Activated CD4-positive, alpha-beta T cell treated with anti-CD3 and anti-CD28 coated beads, Interleukin-2, Interleukin-6, amounts not matched to agents 100 ng/mL and 50 ng/mL, durations not matched to agents 16 hours and 8 hours (primary cell): ENCODE measurements at regions not wholly inside any gene's neighbourhood (a gene's known extent, or its start where the extent isn't known, plus 50 kb on each side); places are given as distances from the start of the nearest gene placed in this dataset.
"Not testable (repeated sequence)": the region's sequence is repeated elsewhere in the genome, so short reads cannot be mapped to it uniquely, and the experiment has no call there.

Experiments
- DNase-seq: peaks from one replicate; pipeline ENCODE4 v3.0.0-alpha.2; 2020

DNA sequence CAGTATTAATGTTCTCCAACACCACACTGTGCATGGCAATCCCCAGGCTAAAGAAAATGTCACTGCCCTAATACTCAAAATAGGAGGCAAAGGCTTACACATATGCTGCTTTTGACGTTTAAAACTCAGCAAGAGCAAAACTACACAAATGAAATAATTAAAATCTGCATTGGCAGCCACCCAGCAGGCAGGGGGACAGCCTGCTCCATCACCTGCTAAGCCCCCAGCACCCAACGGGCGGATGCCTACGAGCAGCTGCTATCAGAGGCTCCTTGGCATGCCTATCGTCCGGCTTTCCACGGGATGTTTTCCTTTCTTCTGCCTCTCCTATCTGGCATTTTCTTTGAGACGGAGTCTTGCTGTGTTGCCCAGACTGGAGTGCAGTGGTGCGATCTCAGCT, 337.5 kb downstream of the SOX9 start:
- no peak for DNase-seq

DNA sequence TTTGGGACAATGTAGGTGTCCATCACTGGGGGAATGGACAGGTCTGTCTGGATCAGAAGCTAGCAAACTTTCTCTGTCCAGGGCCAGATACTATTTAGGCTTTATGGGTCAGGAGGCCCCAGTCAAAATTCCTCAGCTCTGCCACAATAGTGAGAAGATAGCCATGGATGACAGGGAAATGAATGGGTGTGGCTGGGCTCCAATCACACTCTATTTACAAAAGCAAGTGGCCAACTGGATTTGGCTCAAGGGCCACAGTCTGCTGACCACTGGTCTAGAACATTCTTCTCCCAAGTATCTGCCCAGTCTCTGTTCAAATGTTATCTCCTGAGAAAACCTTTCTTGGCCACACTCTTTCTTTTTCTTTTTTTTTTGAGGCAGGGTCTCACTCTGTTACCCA, 339.9 kb downstream of the SOX9 start:
- DNase-seq = no peak

DNA sequence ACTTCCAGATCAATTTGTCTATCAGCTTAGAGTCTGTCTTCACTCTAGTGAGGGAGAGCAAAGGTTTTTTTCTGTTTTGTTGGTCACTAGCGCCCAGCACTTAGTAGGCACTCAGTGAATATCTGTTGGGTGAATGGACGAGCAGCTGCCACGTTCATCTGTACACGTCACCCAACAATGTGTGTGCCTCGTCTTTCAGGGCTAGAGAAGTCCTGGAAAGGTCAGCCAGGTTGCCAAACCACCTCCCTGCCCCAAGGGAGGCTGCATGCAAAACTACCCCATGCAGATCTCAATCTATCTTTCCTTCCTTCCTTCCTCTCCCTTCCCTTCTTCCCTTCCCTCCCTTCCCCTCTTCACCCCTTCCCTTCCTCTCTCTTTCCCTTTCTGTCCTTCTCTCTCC, 340.9 kb downstream of the SOX9 start:
- DNase-seq = no peak

DNA sequence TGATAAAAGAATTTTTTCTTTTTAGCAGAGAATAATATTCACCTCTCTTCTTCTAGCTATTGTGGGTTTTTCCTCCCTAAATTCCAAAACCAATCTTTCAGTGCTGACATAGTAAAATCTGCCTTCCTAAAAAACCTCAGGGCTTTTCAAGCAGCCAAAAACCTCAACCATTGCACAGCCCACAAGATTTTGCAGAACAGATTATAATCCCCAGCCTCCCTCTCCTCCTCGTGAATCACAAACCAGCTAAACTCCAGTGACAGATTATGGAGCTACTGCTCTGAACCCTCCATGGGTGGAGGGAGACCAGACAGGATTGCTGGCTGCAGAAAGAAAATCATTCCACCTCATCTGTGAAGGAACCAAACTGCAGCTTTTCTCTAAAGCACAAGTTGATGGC, 341.6 kb downstream of the SOX9 start:
- no peak for DNase-seq

DNA sequence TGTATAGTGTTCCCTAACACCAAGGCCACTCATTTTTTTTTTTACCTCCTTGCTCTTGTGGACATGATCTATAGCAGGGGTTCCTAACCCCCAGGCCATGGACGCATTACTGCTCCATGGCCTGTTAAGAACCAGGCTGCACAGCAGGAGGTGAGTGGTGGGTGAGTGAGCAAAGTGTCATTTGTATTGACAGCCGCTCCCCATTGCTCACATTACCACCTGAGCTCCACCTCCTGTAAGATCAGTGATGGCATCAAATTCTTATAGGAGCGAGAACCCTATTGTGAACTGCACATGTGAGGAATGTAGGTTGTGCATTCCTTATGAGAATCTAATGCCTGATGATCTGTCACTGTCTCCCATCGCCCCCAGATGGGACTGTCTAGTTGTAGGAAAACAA, 342.0 kb downstream of the SOX9 start:
- no peak for DNase-seq

DNA sequence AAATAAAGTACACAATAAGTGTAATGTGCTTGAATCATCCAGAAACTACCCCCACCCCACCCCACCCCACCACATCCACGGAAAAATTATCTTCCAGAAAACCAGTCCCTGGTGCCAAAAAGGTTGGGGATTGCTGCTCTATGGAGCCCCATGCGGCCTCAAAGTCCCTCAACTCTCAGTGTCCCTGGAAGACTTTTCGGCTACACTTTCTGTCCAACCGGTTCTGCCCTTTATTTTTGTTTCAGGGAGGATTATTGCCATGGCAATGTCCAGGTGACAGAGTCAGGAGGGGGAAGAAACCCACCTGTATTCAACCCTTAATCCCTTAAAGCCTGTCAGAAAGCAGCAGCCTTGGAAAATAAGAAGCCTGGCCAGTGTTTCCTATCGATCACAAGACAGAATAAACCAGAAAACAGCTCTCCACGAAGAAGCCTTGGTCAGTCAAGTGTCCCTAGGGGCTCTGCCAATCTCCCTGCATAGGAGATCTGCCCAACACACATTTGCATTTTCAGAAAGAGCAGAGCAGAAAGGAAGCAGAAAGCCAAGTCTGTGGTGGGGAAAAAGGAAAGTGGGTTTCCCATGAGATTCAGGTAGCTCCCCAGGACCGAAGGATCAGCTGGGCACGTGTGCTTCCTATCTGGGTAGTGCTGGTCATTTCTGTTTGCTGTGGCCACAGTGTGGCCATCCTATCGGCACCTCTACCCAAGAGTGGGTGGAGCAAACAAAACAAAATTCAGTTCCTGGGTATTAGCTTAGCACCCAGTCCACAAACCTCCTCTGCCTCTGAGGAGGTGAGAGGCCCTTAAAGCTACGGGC, 342.7 kb downstream of the SOX9 start:
- DNase-seq = no peak

DNA sequence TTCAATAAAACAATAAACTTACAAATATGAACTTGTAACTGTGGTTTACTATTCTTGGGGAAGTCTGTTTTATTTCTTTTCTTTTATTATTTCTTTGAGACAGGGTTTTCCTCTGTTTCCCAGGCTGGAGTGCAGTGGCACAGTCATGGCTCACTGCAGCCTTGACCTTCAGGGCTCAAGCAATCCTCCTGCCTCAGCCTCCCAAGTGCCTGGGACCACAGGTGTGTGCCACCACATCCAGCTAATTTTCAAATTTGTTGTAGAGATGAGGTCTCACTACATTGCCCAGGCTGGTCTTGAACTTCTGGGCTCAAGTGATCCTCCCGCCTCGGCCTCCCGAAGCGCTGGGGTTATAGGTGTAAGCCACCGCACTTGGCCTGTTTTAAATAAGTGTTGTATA, 343.4 kb downstream of the SOX9 start:
- not testable (repeated sequence) for DNase-seq

DNA sequence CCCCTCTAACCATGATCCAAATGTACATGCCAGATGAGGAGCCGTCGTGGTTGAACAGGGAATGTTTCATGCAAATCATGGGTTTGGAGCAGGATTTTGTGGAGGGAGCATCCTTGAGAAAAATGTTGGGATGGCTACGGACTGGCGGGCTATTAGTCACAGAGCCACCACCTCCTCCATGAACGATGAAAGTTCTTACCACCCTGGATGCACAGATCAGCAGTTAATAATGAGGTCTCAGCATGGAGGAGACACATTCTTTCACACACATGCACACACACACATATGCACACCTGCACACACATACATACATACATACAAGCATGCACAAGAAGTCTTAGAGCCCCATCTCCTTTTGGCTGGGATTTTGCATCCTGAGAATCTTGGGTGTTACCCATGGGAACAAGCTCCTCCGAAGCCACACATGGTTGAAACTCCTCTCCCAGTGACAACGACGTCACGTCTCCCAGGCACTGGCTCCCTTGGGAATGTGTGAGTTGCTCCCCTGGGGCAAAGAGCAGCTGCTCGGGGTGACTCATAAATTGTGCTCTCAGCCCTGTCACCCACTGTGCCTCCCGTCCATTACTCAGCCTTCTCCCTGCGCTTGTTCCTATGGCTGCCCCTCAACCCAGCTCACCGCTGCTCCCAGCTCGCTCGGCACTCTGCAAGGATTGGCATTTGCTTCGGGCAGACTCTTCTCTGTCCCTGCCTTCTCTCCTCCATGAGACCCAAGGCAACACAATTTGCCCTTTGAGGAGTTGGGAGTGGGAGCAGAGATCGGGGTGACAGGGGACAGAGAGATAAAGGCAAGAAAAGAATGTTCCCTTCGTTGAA, 344.6 kb downstream of the SOX9 start:
- no peak for DNase-seq

DNA sequence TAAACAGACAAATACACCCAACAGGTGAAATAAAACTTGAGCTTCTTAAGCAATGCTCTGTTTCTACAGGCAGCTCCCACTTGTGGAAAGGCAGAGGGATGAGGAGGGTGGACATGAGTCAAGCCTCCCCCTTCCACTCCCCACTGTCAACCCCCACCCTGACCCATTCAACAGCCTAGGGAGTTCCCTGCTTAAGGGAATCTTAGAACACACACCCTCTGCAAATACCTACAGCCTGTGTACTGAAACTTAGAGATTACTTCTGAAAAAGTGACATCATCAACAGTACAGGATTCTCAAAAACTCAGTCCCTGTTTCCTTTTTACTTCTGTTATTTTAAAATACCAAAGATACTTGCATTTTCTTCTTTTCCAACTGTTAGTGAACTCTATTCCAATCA, 345.4 kb downstream of the SOX9 start:
- DNase-seq = no peak

DNA sequence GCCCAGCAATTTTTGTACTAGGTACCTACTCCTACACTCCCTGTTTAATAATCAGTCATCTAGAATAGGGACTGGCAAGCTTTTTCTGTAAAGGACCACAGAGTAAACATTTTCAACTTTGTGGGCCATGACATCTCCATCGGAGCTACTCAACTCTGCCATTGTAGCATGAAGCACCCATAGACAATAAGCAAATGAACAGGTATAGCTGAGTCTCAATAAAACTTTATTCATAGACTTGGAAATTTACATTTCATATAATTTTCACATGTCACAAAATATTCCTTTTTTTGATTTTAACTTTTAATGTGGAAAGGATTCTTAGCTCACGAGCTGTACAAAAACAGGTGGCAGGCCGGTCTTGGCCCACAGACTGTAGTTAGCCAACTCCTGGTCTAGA, 345.8 kb downstream of the SOX9 start:
- no peak for DNase-seq

DNA sequence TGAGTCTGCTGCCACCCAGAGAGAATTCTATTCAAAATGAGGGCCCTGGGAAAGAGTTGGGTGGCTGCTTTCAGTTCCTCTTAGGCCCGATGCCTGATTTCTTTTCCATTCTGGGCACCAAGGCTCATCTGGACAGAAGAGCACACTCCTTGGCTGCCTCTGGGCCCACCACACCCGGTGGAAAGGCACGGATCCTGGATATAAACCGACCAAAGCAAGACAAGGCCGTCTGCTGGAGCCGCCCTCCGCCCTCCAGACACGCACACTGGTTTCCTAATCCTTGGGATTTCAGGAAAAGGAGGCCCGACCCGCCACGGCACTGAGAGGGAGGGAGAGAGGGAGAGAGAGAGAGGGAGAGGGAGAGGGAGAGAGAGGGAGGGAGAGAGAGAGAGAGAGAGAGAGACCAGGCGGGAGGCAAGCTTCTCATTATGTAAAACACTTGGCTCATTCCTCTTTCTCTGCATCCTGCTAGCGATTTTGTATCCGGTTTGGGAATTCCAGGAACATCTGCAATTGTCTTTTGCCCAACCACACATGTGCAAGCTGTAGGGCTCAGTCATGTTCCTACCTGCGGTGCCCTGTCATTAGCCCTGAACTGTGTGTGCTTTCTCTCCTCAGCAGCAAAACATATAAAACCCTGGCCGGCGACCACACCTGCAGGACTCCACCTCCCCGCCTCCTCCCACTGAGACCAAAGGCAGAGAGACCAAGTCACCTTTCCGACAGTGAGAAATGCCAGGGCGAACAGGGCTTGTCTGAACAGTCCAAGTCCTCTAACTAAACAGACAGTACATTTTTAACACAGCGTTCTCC, 347.2 kb downstream of the SOX9 start:
- DNase-seq = no peak

DNA sequence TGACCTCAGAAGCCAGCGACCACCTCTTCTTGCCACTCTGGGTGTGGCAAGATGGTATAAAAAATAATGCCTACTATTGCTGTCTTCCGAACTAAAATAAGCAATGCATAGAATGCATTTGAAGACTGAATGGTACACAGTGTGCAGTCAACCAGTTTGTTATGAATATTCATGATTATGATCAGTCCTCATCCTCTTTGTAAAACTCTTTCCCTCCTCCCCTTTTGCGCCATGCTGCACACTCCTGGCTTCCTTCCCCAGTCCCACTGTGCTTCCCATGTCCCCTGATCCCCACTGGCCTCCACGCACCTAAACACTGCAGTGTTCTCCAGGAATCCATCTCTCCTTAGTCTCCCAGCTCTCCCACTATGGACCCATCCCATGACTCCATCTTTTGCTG, 348.0 kb downstream of the SOX9 start:
- no peak for DNase-seq

DNA sequence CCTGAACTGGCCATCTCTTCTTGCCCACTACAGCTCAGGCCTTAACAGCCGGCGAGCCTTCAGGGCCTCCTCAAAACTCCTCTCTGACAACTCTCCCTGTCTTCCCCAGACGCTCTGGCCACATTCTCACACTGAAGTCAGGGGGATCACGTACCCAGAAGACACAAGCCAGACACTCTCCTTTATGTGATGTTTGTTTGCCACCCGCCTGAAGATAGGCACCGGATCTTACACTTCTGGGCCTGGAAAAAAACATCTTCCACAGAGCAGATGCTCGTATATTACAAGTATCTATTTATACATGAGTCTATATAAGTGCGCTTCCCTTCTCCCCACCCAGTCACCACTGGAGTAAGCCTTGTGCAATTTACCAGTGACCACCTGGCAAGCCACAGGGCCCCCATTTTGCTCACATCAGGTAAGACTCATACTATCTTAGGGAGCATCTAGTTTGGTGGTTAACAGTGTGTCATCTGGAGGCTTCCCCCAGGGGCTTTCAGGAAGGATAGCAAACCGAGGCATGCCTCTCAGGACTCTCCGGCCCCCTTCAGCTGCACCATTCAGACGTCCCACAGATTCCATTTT, 349.4 kb downstream of the SOX9 start:
- DNase-seq = no peak

DNA sequence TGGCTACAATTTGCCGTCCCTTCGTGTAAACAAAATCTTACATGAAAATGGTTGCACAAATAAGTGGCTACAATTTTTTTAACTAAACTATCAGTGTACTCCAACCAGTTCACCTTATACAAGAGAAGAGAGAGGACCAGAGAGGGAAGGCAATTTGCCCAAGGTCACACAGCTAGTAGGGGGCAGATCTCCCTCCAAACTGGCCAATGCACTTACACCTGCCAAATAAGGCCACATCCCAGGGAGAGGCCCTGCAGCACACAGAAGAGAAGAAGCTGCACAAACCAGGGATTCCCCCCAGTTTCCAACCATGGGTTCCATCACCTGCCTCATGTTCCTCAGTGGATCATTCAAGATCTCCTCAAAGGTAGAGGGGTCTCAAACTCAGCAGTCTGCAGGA, 349.9 kb downstream of the SOX9 start:
- no peak for DNase-seq

DNA sequence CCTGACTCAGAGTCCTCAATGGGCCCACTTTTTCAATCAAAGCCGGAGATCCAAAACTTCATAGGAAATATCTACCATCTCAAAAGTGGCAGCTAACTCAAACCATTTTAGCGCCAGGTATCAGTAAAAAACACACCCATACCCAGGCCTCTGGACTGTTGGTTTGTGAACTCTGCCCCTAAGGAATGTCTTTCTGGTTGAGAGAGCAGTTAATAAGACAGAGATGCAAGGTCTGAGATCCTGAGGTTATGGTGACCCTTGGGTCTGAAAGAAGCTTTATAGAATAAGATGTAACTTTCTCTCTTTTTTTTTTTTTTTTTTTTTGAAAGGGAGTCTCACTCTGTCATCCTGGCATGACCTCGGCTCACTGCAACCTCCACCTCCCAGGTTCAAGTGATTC, 350.5 kb downstream of the SOX9 start:
- no peak for DNase-seq

DNA sequence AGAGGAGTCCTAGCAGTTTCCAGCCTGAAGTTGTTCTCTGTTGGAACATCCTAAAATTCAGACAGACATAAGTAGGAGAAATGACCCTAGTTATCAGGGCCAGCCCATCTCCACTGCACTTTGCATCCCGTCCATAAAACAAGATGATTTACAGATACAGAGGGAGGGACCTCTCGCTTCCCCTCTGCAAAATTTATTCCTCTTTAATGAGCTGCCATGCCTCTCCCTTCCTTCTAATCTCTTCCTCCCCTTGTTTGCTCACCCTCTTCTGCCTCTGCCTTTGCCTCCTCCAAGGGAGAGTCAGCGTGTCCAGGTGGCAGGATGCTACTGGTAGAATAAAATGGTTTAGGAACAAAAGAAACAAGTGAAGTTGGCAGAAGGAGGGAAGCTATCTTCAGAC, 351.3 kb downstream of the SOX9 start:
- DNase-seq = no peak

DNA sequence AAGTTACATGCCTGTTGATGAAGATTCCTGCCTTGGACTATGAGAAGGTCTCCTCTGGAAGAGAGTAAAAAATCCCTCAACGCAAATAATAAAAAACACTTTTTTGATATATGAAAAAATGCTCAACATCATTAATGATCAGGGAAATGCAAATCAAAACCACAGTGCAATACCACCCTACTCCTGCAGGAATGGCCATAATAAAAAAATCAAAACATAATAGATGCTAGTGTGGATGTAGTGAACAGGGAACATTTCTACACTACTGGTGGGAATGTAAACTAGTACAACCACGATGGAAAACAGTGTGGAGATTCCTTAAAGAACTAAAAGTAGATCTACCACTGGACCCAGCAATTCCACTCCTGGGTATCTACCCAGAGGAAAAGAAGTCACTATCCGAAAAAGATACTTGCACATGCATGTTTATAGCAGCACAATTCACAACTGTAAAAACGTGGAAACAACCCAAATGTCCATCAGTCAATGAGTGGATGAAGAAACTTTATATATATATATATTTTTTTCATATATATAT, 352.1 kb downstream of the SOX9 start:
- not testable (repeated sequence) for DNase-seq

DNA sequence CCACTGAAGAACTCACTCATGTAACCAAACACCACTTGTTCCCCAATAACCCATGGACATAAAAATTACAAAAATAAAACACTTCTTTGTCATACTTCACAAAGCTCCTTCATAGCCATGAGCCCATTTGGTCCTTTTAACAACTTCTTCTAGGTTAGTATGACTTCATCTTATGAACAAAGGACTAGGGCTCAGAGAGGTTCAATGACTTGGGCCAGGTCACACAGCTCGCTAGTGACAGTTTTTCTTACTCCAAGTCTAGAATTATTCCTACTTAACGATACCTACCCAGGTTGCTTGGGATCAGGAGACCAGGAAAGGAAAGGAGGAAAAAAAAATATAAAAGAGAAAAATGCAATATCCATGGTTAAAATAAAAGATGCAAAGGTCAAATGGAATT, 353.4 kb downstream of the SOX9 start:
- DNase-seq = no peak

DNA sequence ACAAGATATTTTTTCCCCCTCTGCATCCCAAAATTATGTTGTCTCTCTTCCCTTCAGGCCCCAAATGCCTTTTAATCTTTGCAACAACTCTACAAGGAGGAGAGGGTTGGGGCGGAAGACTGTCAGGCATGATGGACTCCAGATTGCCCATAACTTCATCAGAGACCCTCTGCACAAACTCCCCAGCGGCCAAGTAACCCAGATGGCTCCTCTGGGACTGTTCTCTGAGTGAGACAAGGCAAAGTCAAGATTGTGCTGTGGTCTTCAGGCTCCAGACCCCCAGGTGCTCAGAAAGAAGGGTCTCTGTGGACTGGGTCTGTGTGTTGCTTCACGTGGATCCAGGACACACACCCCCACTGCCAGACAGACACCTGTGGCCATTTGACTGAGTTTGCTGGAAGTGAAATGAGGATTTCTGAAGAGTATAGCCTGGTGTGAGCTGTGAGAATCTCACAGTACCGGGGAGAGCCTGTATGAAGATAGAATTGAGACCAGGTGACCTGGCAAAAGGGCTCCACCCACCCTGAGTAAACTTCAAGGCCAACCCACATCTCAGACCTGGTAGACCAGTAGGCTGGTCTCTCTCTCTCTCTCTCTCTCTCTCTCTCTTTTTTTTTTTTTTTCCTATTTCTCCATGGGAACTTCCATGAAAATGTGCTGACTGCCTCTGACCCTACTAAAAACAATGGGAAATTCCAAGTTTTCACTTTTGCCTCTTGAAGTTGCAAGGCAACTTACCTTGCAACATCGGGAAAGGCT, 354.1 kb downstream of the SOX9 start:
- no peak for DNase-seq

DNA sequence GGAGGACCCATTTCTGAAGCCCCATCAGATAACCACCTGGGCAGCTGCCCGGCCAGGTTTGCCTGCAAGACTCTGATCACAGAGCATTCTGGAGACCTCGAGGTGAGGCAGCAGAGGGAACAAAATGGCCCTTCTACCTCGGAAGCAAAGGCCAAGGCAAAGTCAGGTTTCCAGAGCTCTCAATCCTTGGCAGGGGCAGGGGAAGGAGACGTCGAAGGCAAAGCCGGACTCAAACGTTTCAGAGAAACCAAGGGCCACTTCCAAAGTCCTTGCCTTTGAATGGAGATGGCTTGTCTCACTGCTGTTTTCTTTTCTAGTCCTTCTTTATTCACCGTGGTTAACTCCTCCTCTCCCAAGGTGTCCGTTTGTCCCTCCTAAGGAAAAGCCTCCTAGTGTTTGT, 355.3 kb downstream of the SOX9 start:
- no peak for DNase-seq

DNA sequence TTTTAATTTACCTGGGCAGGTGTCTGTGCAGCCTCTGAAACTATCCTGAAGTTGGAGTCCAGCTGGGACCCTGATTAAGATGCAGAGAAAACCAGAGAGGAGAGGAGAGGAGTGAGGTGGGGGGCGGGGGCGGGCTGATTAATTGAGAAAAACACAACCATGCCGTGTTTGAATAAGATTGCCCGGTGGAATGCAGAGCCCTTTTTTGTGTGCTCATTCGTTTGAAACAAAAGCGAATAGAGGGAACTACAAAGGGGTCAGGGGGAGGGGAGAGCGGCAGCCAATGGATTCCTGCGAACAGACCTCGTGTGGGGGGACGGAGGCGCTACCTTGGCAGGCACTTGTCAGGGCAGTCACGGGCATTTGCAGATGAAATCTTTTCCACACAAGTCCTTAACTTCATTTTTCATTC, 355.8 kb downstream of the SOX9 start:
- no peak for DNase-seq

DNA sequence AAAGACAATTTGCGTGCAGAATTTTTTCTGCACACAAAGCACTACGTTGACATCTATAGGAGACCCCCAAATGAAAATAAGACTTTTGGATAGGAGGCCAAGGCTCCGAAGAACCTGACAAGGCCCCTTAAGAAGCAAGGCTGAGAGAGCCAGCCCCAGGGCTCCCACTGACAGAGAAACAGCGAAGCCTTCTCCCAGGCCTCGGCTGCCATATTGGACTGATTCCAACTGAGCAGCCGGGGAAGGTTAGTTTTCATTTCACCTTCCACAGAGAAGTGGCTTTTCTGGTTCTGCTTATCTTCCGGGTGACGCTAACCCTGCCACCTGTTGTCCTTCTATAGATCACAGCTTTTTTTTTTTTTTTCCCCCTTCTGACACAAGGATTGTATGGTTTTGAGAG, 356.7 kb downstream of the SOX9 start:
- DNase-seq = no peak
